ENCODE measurements at regions not wholly inside any gene's neighbourhood (a gene's known extent, or its start where the extent isn't known, plus 50 kb on each side); places are given as distances from the start of the nearest gene placed in this dataset.

DNA sequence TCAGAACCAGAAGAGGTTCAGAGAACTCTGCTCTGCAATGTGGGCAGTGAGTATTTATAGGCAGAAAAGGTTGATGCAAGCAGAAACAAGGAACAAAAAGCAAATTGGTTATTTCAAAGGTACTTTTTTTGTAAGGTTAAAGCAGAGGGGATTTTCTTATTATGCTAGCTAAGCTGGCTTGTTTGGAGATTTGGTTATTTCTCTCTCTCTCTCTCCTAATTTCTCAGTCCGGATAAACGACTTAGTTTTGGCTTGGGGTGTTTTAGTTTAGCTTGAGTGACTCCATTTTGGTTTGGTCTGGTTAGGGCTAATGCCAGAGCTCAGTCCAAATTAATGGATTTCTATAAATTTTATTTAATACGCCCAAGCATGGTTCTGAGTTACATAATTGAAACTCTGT lies 566.8 kb downstream of the SH2D4B start:
- no peak for TF ChIP-seq EZH2 (IDR thresholded peaks at IDR 0.05; ENCODE audit: borderline replicate concordance, low read depth, low read length, severe bottlenecking)
- TF ChIP-seq, protein P1, sequence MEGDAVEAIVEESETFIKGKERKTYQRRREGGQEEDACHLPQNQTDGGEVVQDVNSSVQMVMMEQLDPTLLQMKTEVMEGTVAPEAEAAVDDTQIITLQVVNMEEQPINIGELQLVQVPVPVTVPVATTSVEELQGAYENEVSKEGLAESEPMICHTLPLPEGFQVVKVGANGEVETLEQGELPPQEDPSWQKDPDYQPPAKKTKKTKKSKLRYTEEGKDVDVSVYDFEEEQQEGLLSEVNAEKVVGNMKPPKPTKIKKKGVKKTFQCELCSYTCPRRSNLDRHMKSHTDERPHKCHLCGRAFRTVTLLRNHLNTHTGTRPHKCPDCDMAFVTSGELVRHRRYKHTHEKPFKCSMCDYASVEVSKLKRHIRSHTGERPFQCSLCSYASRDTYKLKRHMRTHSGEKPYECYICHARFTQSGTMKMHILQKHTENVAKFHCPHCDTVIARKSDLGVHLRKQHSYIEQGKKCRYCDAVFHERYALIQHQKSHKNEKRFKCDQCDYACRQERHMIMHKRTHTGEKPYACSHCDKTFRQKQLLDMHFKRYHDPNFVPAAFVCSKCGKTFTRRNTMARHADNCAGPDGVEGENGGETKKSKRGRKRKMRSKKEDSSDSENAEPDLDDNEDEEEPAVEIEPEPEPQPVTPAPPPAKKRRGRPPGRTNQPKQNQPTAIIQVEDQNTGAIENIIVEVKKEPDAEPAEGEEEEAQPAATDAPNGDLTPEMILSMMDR (IDR thresholded peaks at IDR 0.05; ENCODE audit: borderline replicate concordance, extremely low read depth, low read length, poor library complexity, severe bottlenecking), result no peak
